IMR-90 (cell line): ENCODE measurements at regions not wholly inside any gene's neighbourhood (a gene's known extent, or its start where the extent isn't known, plus 50 kb on each side); places are given as distances from the start of the nearest gene placed in this dataset.

Experiments
- ATAC-seq: fragments of 200-7000 bp; cut with Tn5 transposase; 2 replicates; pipeline ENCODE4 v1.9.1; 2020; ENCODE audit warnings: low read depth, mild to moderate bottlenecking, moderate library complexity
- BruUV-seq: library from RNA; stranded (reverse); fragments of 400-500 nt; replicated peaks from 2 replicates; lab custom pipeline; 2021; lab: Mats Ljungman, UMichigan
- CTCF ChIA-PET: fragments of 300-600 bp; formaldehyde crosslinking; extraction: SDS; loops from one replicate; lab custom pipeline; 2021; ENCODE audit warnings: antibody characterized with exemption; lab: Yijun Ruan, JAX
- POLR2A ChIA-PET: fragments of 300-600 bp; sonication (Branson Sonifier 250); formaldehyde crosslinking; loops from one replicate; lab custom pipeline; 2022; ENCODE audit warnings: antibody characterized with exemption; ENCODE audit not compliant: unreplicated experiment; lab: Charles Lee
- DNase-seq: peaks from one replicate; pipeline ENCODE4 v3.0.0; 2013
- H2AFZ ChIP-seq: replicated peaks from 2 replicates; pipeline ENCODE3; 2013; ENCODE audit warnings: low read length, mild to moderate bottlenecking; ENCODE audit not compliant: poor library complexity
- H2AK5ac ChIP-seq: 2 replicates; pipeline ENCODE4 v1.6.1; 2013; ENCODE audit warnings: low read depth, low read length, inconsistent platforms
- H2AK9ac ChIP-seq: replicated peaks from 2 replicates; pipeline ENCODE3; 2013; ENCODE audit warnings: mild to moderate bottlenecking, low read depth, low read length, moderate library complexity; ENCODE audit not compliant: poor library complexity
- H2BK120ac ChIP-seq: 2 replicates; pipeline ENCODE4 v1.6.1; 2013; ENCODE audit warnings: low read depth, low read length, inconsistent platforms
- H2BK15ac ChIP-seq: 3 replicates; pipeline ENCODE4 v1.6.1; 2013; ENCODE audit warnings: low read depth, low read length, inconsistent platforms
- H2BK20ac ChIP-seq: 2 replicates; pipeline ENCODE4 v1.6.1; 2013; ENCODE audit warnings: low read depth, mild to moderate bottlenecking, inconsistent platforms, low read length, moderate library complexity
- H2BK5ac ChIP-seq: 2 replicates; pipeline ENCODE4 v1.6.1; 2013; ENCODE audit warnings: mild to moderate bottlenecking, low read depth, low read length, inconsistent platforms; ENCODE audit not compliant: poor library complexity, severe bottlenecking
- H3K14ac ChIP-seq: replicated peaks from 2 replicates; pipeline ENCODE4 v1.6.1; 2013; ENCODE audit warnings: low read depth, low read length, inconsistent platforms
- H3K18ac ChIP-seq: 2 replicates; pipeline ENCODE4 v1.6.1; 2013; ENCODE audit warnings: low read depth, low read length, control low read depth
- H3K23ac ChIP-seq: 2 replicates; pipeline ENCODE4 v1.6.1; 2013; ENCODE audit warnings: low read depth, low read length, inconsistent platforms
- H3K27ac ChIP-seq: 2 replicates; pipeline ENCODE4 v1.5.1; 2013; ENCODE audit warnings: mild to moderate bottlenecking, control low read depth, low read length; ENCODE audit not compliant: insufficient read depth
- H3K27me3 ChIP-seq: 2 replicates; pipeline ENCODE4 v1.6.1; 2013; ENCODE audit warnings: low read length; ENCODE audit not compliant: control insufficient read depth, insufficient read depth
- H3K36me3 ChIP-seq: 2 replicates; pipeline ENCODE4 v1.6.1; 2013; ENCODE audit warnings: low read length, mixed read lengths; ENCODE audit not compliant: control insufficient read depth, insufficient read depth
- H3K4ac ChIP-seq: 2 replicates; pipeline ENCODE4 v1.6.1; 2013; ENCODE audit warnings: low read depth, low read length, inconsistent platforms
- H3K4me1 ChIP-seq: 2 replicates; pipeline ENCODE4 v1.6.1; 2013; ENCODE audit warnings: low read length, mixed read lengths; ENCODE audit not compliant: control insufficient read depth, insufficient read depth
- H3K4me2 ChIP-seq: 2 replicates; pipeline ENCODE4 v1.6.1; 2013; ENCODE audit warnings: low read depth, mild to moderate bottlenecking, control low read depth, low read length, moderate library complexity
- H3K4me3 ChIP-seq: 2 replicates; pipeline ENCODE4 v1.5.1; 2013; ENCODE audit warnings: low read depth, mild to moderate bottlenecking, control low read depth, low read length, moderate library complexity; ENCODE audit not compliant: insufficient read depth
- H3K56ac ChIP-seq: 2 replicates; pipeline ENCODE4 v1.6.1; 2013; ENCODE audit warnings: low read length, inconsistent platforms; ENCODE audit not compliant: insufficient read depth; ENCODE audit errors: extremely low read depth
- H3K79me1 ChIP-seq, 2 experiments: 2 replicates each; pipeline ENCODE4 v1.6.1; 2013; ENCODE audit warnings: low read length in 2 of 2, inconsistent platforms in 1 of 2, low read depth in 1 of 2
- H3K9ac ChIP-seq: 2 replicates; pipeline ENCODE4 v1.6.1; 2013; ENCODE audit warnings: low read depth, low read length, control low read depth
- H3K9me1 ChIP-seq: 2 replicates; pipeline ENCODE4 v1.6.1; 2013; ENCODE audit warnings: low read length, inconsistent platforms; ENCODE audit not compliant: insufficient read depth
- H3K9me3 ChIP-seq: 2 replicates; pipeline ENCODE4 v1.6.1; 2013; ENCODE audit warnings: low read length; ENCODE audit not compliant: control insufficient read depth, insufficient read depth
- H4K20me1 ChIP-seq: 2 replicates; pipeline ENCODE4 v1.6.1; 2013; ENCODE audit warnings: low read length, inconsistent platforms; ENCODE audit not compliant: insufficient read depth
- H4K5ac ChIP-seq: 2 replicates; pipeline ENCODE4 v1.6.1; 2013; ENCODE audit warnings: mild to moderate bottlenecking, low read depth, low read length, control low read depth
- H4K8ac ChIP-seq, 2 experiments: 2 replicates each; pipeline ENCODE4 v1.6.1; 2013; ENCODE audit warnings: low read depth in 2 of 2, low read length in 2 of 2, control low read depth in 1 of 2, inconsistent platforms in 1 of 2
- H4K91ac ChIP-seq: 2 replicates; pipeline ENCODE4 v1.6.1; 2013; ENCODE audit warnings: low read depth, low read length, inconsistent platforms; ENCODE audit not compliant: insufficient read depth
- BHLHE40 ChIP-seq: fragments of 150-350 bp; IDR thresholded peaks from 2 replicates; pipeline ENCODE4 v1.6.1; 2016; ENCODE audit warnings: mild to moderate bottlenecking, low read depth, low read length
- CEBPB ChIP-seq: IDR thresholded peaks from 2 replicates; pipeline ENCODE4 v1.6.1; 2012; ENCODE audit warnings: low read depth, low read length, improper control_type of control experiment
- CHD1 ChIP-seq: IDR thresholded peaks from 2 replicates; pipeline ENCODE4 v1.6.1; 2012; ENCODE audit warnings: low read depth, low read length, improper control_type of control experiment
- MAFK ChIP-seq: IDR thresholded peaks from 2 replicates; pipeline ENCODE4 v1.6.1; 2012; ENCODE audit warnings: low read depth, low read length, improper control_type of control experiment
- MAZ ChIP-seq: IDR thresholded peaks from 2 replicates; pipeline ENCODE4 v1.6.1; 2012; ENCODE audit warnings: low read depth, mild to moderate bottlenecking, low read length, improper control_type of control experiment, moderate library complexity, borderline replicate concordance
- MXI1 ChIP-seq: IDR thresholded peaks from 2 replicates; pipeline ENCODE4 v1.6.1; 2012; ENCODE audit warnings: low read depth, mild to moderate bottlenecking, low read length, moderate library complexity, borderline replicate concordance
- NFE2L2 ChIP-seq: fragments of 150-350 bp; IDR thresholded peaks from 2 replicates; pipeline ENCODE4 v1.6.1; 2016; ENCODE audit warnings: low read depth, mild to moderate bottlenecking, low read length
- RAD21 ChIP-seq: IDR thresholded peaks from 2 replicates; pipeline ENCODE4 v1.6.1; 2012; ENCODE audit warnings: low read length, improper control_type of control experiment
- RFX5 ChIP-seq: IDR thresholded peaks from 2 replicates; pipeline ENCODE4 v1.8.0; 2012; ENCODE audit warnings: low read depth, mild to moderate bottlenecking, low read length, moderate library complexity
- SMC3 ChIP-seq: fragments of 150-350 bp; IDR thresholded peaks from 2 replicates; pipeline ENCODE4 v1.6.1; 2016; ENCODE audit warnings: low read depth, mild to moderate bottlenecking, antibody characterized with exemption, low read length, moderate library complexity
- WGBS, 2 experiments: methylation state at CpG; one replicate each; pipeline versions ENCODE4 v1.1.5 to v1.1.7; 2013; ENCODE audit warnings: missing lambda C conversion rate in 2 of 2; ENCODE audit not compliant: insufficient read length in 1 of 2; ENCODE audit errors: extremely low coverage in 2 of 2; 5-methylcytosine and 5-hydroxymethylcytosine counted together
- dilution Hi-C: fragments of 300-500 bp; cut with HindIII; formaldehyde crosslinking; loops from one replicate; pipeline ENCODE4 v1.14.3; 2018; ENCODE audit warnings: low sequenced_read_pairs; ENCODE audit not compliant: unreplicated experiment
- in situ Hi-C: fragments of 300-500 bp; cut with MboI; formaldehyde crosslinking; loops from 3 replicates; pipeline ENCODE4 v1.14.3; 2019; ENCODE audit warnings: low sequenced_read_pairs, inconsistent platforms, mixed read lengths
- intact Hi-C: fragments of 100-400 bp; cut with micrococcal nuclease; formaldehyde crosslinking; loops from 2 replicates; pipeline ENCODE4 v1.10.0; 2022
- TF ChIP-seq, protein P1 (sequence below): fragments of 150-350 bp; IDR thresholded peaks from 2 replicates; pipeline ENCODE4 v1.6.1; 2016; ENCODE audit warnings: low read depth, mild to moderate bottlenecking, low read length, moderate library complexity, borderline replicate concordance
- TF ChIP-seq, protein P2 (sequence below): conservative IDR thresholded peaks from 2 replicates; pipeline ENCODE4 v1.5.1; 2012; ENCODE audit warnings: mild to moderate bottlenecking, low read depth, low read length, improper control_type of control experiment

- BruUV-seq: no TSS peak
- Histone ChIP-seq H4K5ac (no peak overlapping the region), H3K36me3 (no peaks in the 10 kb centered on the region), H3K79me1 (no peaks in the 10 kb centered on the region), H3K18ac (no peak overlapping the region), H2BK20ac (no peak overlapping the region), H4K8ac (no peak overlapping the region), H3K4me2 (no peak overlapping the region), H3K27ac (no peak overlapping the region), H2AK5ac (no peak overlapping the region), H2BK15ac (no peak overlapping the region), H4K20me1 (no peaks in the 10 kb centered on the region), H3K4me3 (no peak overlapping the region), H3K9ac (no peak overlapping the region), H2AK9ac (no peak overlapping the region), H3K14ac (no peak overlapping the region), H3K56ac (no peak overlapping the region), H3K9me1 (0 out of 2 replicates have a peak, but pooled peaks cover 4% of the 10 kb centered on the region), H3K27me3 (no peaks in the 10 kb centered on the region), H3K23ac (no peak overlapping the region), H3K4me1 (peaks cover 2% of the 10 kb centered on the region; the same call in 1 of the 2 replicates), H2BK5ac (no peak overlapping the region), H3K4ac (no peak overlapping the region), H2AFZ (no peak overlapping the region), H3K9me3 (peaks cover 8% of the 10 kb centered on the region), H2BK120ac (no peak overlapping the region), H4K91ac (no peak overlapping the region)
- no peak for DNase-seq
- WGBS, 2 experiments: no CpG with 5 or more reads among the region's 1 CpG
- ChIA-PET CTCF (no interaction called here), POLR2A (no interaction called here)
- no peak for TF ChIP-seq SMC3
- TF ChIP-seq NFE2L2: no peak
- TF ChIP-seq, protein P1, sequence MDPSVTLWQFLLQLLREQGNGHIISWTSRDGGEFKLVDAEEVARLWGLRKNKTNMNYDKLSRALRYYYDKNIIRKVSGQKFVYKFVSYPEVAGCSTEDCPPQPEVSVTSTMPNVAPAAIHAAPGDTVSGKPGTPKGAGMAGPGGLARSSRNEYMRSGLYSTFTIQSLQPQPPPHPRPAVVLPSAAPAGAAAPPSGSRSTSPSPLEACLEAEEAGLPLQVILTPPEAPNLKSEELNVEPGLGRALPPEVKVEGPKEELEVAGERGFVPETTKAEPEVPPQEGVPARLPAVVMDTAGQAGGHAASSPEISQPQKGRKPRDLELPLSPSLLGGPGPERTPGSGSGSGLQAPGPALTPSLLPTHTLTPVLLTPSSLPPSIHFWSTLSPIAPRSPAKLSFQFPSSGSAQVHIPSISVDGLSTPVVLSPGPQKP: no peak
- no peak for TF ChIP-seq BHLHE40
- TF ChIP-seq RAD21: no peak
- no peak for TF ChIP-seq MAZ
- no peak for TF ChIP-seq MAFK
- no peak for TF ChIP-seq CHD1
- TF ChIP-seq RFX5: no peak
- TF ChIP-seq CEBPB: no peak
- no peak for TF ChIP-seq MXI1
- TF ChIP-seq, protein P2, sequence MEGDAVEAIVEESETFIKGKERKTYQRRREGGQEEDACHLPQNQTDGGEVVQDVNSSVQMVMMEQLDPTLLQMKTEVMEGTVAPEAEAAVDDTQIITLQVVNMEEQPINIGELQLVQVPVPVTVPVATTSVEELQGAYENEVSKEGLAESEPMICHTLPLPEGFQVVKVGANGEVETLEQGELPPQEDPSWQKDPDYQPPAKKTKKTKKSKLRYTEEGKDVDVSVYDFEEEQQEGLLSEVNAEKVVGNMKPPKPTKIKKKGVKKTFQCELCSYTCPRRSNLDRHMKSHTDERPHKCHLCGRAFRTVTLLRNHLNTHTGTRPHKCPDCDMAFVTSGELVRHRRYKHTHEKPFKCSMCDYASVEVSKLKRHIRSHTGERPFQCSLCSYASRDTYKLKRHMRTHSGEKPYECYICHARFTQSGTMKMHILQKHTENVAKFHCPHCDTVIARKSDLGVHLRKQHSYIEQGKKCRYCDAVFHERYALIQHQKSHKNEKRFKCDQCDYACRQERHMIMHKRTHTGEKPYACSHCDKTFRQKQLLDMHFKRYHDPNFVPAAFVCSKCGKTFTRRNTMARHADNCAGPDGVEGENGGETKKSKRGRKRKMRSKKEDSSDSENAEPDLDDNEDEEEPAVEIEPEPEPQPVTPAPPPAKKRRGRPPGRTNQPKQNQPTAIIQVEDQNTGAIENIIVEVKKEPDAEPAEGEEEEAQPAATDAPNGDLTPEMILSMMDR: no peak
- dilution Hi-C loops (no loop called here), in situ Hi-C loops (no loop called here), intact Hi-C loops (no loop called here)
- ATAC-seq: no peak
These were observed 92.0 kb downstream of the DIRAS3 start for GRCh38 chr1:67958472-67958871.
